ENCODE measurements at regions not wholly inside any gene's neighbourhood (a gene's known extent, or its start where the extent isn't known, plus 50 kb on each side); places are given as distances from the start of the nearest gene placed in this dataset.

- no peak for TF ChIP-seq CTCF (conservative IDR thresholded peaks at IDR 0.05)
- H3K27ac ChIP-seq: no peak overlapping the region
Measured at GRCh38 chr6:113344969-113345368, 512.2 kb upstream of the MARCKS start.

- no peak overlapping the region for H3K27ac ChIP-seq
- TF ChIP-seq CTCF (conservative IDR thresholded peaks at IDR 0.05): no peak
Measured at GRCh38 chr6:113347436-113347835, 509.7 kb upstream of the MARCKS start.

DNA sequence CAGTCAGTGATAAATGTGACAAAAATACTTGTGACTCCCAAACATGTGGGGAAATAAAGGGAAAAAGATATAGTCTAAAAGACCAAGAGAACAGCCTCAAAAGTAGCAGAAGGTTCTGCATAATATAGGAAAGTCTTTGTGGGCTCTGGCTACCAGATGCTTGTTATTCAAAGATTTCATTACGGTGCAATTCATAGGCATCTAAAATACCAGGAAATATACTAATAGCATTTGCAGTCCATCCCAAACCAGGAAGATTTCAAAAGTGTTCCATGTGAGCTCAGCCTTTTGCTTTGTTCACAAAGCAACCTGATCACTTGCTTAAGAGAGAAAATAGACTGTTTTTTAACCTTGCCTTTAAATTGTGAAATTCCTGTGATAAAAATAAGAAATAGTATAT, 506.7 kb upstream of the MARCKS start:
- no peak overlapping the region for H3K27ac ChIP-seq
- TF ChIP-seq CTCF (conservative IDR thresholded peaks at IDR 0.05): no peak

- TF ChIP-seq CTCF (conservative IDR thresholded peaks at IDR 0.05): no peak
- peak overlapping the region; percentile 53 for H3K27ac ChIP-seq
Measured at GRCh38 chr6:113351173-113351834, 505.8 kb upstream of the MARCKS start.

DNA sequence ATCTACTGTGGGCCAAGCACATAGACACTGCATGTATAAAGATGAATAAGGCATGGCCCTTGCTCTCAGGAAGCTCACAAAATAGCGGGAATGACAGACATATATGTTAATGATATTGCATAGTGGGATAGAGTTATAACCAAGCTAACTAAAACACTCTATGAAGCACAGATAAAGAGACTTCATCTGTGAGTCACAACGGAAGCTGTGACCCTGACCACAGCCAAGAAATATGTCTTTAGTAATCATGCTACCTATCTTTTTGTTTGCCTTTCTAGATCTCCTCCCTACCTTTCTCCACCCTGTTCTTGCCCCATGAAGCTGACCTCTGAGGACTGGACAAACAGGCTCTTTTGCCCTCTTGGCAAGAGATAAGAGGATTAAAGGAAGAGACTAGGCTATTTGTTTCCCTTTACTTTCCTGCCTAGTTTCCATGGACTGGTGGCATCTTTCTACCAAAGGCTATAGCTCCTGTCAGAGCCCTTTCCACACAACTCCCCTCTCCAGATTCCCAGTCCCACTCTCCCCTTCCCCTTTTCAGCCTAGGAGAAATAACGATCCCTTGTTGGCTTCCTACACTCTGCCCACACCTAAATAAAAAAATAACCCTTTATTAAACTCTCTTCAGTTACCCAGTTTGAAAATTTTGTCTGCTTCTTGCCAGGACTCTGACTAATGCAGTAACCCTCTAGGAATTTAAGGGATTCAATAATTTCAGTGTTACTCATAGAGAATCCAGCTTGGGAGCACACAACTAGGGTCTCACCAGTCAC, 504.9 kb upstream of the MARCKS start:
- H3K27ac ChIP-seq: peak overlapping the region; percentile 53
- TF ChIP-seq CTCF (conservative IDR thresholded peaks at IDR 0.05): no peak

DNA sequence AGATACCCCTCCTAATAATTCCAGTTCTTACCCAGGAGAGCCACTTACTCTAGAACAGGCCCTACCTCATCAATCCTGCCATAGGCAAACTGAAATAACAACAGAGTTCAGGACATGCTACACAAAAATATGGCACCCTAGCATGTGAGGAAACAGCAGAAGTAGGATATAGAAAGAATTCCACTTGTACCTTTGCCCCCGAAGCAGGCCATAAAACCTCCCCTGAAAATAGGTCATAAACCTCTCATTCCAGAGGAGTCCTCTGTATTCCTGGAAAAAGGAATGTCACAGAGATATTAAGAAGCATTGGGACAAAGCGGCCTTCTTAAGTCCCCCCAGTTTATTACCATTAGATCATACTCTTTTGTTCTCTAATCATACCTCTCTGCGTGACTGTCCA, 504.3 kb upstream of the MARCKS start:
- no peak for TF ChIP-seq CTCF (conservative IDR thresholded peaks at IDR 0.05)

GRCh38 chr6:113353392-113353791, 503.8 kb upstream of the MARCKS start:
- H3K27ac ChIP-seq: peak overlapping the region; percentile 53; the same call in 1 of the 2 replicates
- no peak for TF ChIP-seq CTCF (conservative IDR thresholded peaks at IDR 0.05)

More for the DNA sequence above, 504.3 kb upstream of the MARCKS start:
- peak overlapping the region; percentile 53 for H3K27ac ChIP-seq
